ENCODE measurements at regions not wholly inside any gene's neighbourhood (a gene's known extent, or its start where the extent isn't known, plus 50 kb on each side); places are given as distances from the start of the nearest gene placed in this dataset.

- TF ChIP-seq CTCF (IDR thresholded peaks at IDR 0.05 in 8 of 11, conservative IDR thresholded peaks at IDR 0.05 in 3 of 11) (no peak), POLR2A (IDR thresholded peaks at IDR 0.05) (no peak)
These were observed 86.5 kb downstream of the RFC3 start for GRCh38 chr13:33904431-33904830.

Measured in spleen (tissue), 7 donors.